ENCODE measurements at regions not wholly inside any gene's neighbourhood (a gene's known extent, or its start where the extent isn't known, plus 50 kb on each side); places are given as distances from the start of the nearest gene placed in this dataset.

DNA sequence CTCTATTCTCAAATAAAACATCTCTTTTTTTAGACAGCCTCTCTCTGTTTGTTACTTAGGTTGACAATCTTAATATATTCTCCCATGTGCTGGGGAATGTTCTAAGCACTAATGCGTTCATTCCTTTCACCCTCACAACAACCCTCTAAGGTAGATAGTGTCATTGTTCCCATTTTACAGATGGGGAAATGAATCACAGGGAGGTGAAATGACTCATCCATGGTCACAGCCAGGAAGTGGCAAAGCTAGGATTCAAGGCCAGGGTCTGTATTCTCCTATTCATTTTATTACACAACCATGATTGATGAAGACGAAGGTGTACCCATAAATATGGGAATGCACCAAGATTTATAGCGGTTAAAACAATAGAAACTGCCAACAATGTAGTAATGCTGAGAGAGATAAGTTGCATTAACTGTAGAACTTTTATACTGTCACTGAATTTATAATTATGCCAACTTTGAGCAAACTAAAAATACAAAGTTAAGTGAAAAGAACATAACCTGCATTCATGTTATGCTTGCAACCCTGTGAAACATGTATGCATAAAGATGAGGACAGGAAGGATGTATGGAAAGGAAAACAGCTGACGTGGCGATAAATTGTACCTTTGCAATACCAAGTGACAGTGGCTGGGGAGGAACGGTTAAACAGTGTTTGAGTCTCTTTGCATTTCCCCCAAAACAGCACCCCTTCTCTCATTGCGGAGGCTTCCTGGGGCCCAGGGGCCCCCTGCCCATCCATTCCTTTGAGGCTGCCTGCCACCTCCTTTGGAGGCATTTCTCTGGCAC, 257.7 kb upstream of the AGAP1 start:
- 54 to 59% methylated on average over 6 to 7 of the region's 7 CpGs for WGBS, 2 donors (ENCODE audit: low coverage in 1 of 2)
- no peak overlapping the region for H3K4me3 ChIP-seq
- H3K9me3 ChIP-seq, result no peaks in the 10 kb centered on the region
- no peak overlapping the region for H3K27ac ChIP-seq
- in situ Hi-C loops (cut with MboI; ENCODE audit: low pct_ligation_motif_present in 1 of 4, low pct_unique_long_range_greater_than_20kb in 1 of 4, low sequenced_read_pairs in 3 of 4), result no loop called here
- H3K36me3 ChIP-seq, result no peaks in the 10 kb centered on the region
- TF ChIP-seq, protein P1, sequence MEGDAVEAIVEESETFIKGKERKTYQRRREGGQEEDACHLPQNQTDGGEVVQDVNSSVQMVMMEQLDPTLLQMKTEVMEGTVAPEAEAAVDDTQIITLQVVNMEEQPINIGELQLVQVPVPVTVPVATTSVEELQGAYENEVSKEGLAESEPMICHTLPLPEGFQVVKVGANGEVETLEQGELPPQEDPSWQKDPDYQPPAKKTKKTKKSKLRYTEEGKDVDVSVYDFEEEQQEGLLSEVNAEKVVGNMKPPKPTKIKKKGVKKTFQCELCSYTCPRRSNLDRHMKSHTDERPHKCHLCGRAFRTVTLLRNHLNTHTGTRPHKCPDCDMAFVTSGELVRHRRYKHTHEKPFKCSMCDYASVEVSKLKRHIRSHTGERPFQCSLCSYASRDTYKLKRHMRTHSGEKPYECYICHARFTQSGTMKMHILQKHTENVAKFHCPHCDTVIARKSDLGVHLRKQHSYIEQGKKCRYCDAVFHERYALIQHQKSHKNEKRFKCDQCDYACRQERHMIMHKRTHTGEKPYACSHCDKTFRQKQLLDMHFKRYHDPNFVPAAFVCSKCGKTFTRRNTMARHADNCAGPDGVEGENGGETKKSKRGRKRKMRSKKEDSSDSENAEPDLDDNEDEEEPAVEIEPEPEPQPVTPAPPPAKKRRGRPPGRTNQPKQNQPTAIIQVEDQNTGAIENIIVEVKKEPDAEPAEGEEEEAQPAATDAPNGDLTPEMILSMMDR (IDR thresholded peaks at IDR 0.05), result no peak
- TF ChIP-seq POLR2AphosphoS5 (IDR thresholded peaks at IDR 0.05), result no peak
- TF ChIP-seq POLR2A (IDR thresholded peaks at IDR 0.05), result no peak
- no peak for TF ChIP-seq EP300 (IDR thresholded peaks at IDR 0.05; ENCODE audit: low read depth)
- no peak for DNase-seq
- no peaks in the 10 kb centered on the region for H3K27me3 ChIP-seq
- peaks cover 0 to 6% (median 0%) of the 10 kb centered on the region in 4 donors for H3K4me1 ChIP-seq
- intact Hi-C loops (cut with DNase I; ENCODE audit: low total_unique reads), result no loop called here

GRCh38 chr2:235238537-235238936, 255.3 kb upstream of the AGAP1 start:
- no peak overlapping the region for H3K4me3 ChIP-seq
- intact Hi-C loops (cut with DNase I; ENCODE audit: low total_unique reads) (no loop called here), in situ Hi-C loops (cut with MboI; ENCODE audit: low pct_ligation_motif_present in 1 of 4, low pct_unique_long_range_greater_than_20kb in 1 of 4, low sequenced_read_pairs in 3 of 4) (no loop called here)
- DNase-seq, result peak; percentile 21
- TF ChIP-seq POLR2A (IDR thresholded peaks at IDR 0.05) (no peak), EP300 (IDR thresholded peaks at IDR 0.05; ENCODE audit: low read depth) (no peak), POLR2AphosphoS5 (IDR thresholded peaks at IDR 0.05) (peak in 2 of 3 donors; percentile 5 to 22)
- TF ChIP-seq, protein P1 (IDR thresholded peaks at IDR 0.05), result no peak
- H3K9me3 ChIP-seq, result no peaks in the 10 kb centered on the region
- no peak overlapping the region for H3K27ac ChIP-seq
- H3K27me3 ChIP-seq, result no peaks in the 10 kb centered on the region
- H3K4me1 ChIP-seq, result peaks cover 0 to 6% (median 0%) of the 10 kb centered on the region in 4 donors
- 11 to 31% methylated on average over 3 of the region's 3 CpGs for WGBS, 2 donors (ENCODE audit: low coverage in 1 of 2)
- H3K36me3 ChIP-seq, result no peaks in the 10 kb centered on the region

DNA sequence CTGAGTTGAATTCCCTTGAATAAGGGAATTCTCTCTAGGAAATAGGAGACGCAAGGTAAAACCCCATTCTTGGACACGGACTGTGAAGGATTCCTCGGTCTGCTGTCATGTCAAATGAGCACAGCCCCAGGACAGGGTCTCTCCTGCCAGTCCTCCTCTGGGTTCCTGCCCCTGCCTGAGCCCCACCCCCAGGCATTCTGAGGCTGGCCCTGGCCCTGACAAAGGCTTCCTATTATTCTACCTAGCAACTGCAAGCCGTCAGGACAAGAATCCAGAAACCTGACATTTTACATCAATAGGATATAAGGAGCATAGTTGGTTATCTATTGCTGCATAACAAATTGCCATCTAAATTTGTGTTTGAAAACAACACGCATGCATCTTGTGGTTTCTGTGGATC, 253.3 kb upstream of the AGAP1 start:
- no peaks in the 10 kb centered on the region for H3K9me3 ChIP-seq
- 77 to 83% methylated on average over 3 to 5 of the region's 5 CpGs for WGBS, 2 donors (ENCODE audit: low coverage in 1 of 2)
- in situ Hi-C loops (cut with MboI; ENCODE audit: low pct_ligation_motif_present in 1 of 4, low pct_unique_long_range_greater_than_20kb in 1 of 4, low sequenced_read_pairs in 3 of 4), result no loop called here

More for the DNA sequence above, 253.3 kb upstream of the AGAP1 start:
- no peak for DNase-seq
- intact Hi-C loops (cut with DNase I; ENCODE audit: low total_unique reads), result no loop called here
- H3K36me3 ChIP-seq, result no peaks in the 10 kb centered on the region
- H3K27ac ChIP-seq, result no peak overlapping the region
- H3K27me3 ChIP-seq, result no peaks in the 10 kb centered on the region
- no peak overlapping the region for H3K4me3 ChIP-seq
- TF ChIP-seq EP300 (IDR thresholded peaks at IDR 0.05; ENCODE audit: low read depth) (no peak), POLR2AphosphoS5 (IDR thresholded peaks at IDR 0.05) (no peak), POLR2A (IDR thresholded peaks at IDR 0.05) (no peak)
- TF ChIP-seq, protein P1 (IDR thresholded peaks at IDR 0.05), result no peak
- peaks cover 0 to 6% (median 3%) of the 10 kb centered on the region in 4 donors for H3K4me1 ChIP-seq
